ENCODE measurements at regions not wholly inside any gene's neighbourhood (a gene's known extent, or its start where the extent isn't known, plus 50 kb on each side); places are given as distances from the start of the nearest gene placed in this dataset. TPM values are rescaled to one million over a fixed set of nuclear protein-coding genes. Genes with fewer than 3 reads are reported as not detected.

DNA sequence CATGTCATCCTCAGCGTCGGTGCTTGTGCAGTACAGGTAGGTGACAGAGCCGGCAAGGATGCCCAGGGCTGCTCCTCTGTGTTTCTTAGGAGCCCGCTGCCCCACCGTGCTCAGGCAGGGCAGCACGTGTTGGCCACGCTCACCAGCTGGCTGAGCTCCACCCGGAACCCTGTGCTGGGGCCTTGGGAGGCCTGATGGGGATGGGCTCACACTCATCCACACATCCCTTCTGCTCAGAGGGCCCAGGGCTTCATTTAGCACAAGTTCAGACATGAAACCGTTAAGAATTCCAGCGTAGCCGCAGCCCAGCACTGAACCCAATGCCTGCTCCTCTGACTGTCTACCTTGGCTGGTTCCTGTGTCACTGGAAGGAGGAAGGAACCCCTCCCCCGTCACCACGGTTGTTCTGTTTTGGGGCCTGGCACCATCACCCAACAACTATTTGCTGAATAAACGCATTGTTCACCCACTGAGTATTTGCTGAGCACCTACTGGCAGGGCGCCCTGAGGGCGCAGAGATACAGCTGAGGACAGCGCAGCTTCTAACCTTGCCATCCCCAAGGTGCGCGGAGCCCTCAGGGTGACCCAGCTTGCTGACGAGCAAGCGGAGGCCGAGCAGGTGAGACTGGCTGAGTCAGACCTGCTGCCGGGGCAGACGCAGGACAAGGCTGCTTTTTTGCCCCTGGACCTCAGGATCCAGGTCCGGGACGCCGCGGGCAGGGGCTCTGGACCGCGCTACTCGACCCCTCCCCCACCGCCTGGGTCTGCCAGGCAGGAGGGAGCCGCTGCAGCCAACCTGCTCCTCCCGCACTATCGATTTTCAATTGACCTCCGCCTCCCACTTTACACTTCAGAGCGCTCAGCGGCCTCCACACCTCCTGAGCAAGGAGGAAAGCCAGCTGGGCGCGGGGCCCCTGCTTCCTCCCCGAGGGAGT, 50.6 kb upstream of the RET start:
- Histone ChIP-seq H3K4ac (ENCODE audit: low read depth in 1 of 2, low read length in 2 of 2) (no peak overlapping the region), H3K27ac (ENCODE audit: low read length, poor library complexity, severe bottlenecking) (no peak overlapping the region), H2BK12ac (ENCODE audit: low read length in 2 of 2) (no peak overlapping the region), H2BK15ac (ENCODE audit: low read depth, poor library complexity, severe bottlenecking) (no peak overlapping the region), H3K36me3 (ENCODE audit: control insufficient read depth in 1 of 2, insufficient read depth in 2 of 2, low read depth in 1 of 2, low read length in 2 of 2) (no peaks in the 10 kb centered on the region), H2AFZ (ENCODE audit: low read depth, low read length) (no peak overlapping the region), H3K4me2 (ENCODE audit: low read length, poor library complexity, severe bottlenecking) (peak overlapping the region; percentile 18), H3K79me1 (replicated peaks; ENCODE audit: low read length, poor library complexity, severe bottlenecking) (no peaks in the 10 kb centered on the region), H2AK5ac (ENCODE audit: low read length, severe bottlenecking) (no peak overlapping the region), H2BK5ac (ENCODE audit: low read depth, low read length, poor library complexity, severe bottlenecking) (no peak overlapping the region), H3K14ac (ENCODE audit: low read length in 2 of 2) (no peak overlapping the region), H3K27me3 (ENCODE audit: control insufficient read depth in 1 of 2, insufficient read depth in 1 of 2, low read length in 2 of 2) (peaks cover 24 to 43% of the 10 kb centered on the region in 2 experiments), H4K8ac (ENCODE audit: low read length) (no peak overlapping the region), H3K4me1 (ENCODE audit: control insufficient read depth, insufficient read depth, low read depth, low read length) (peaks cover 10% of the 10 kb centered on the region), H2BK120ac (ENCODE audit: low read depth, low read length) (no peak overlapping the region), H3K4me3 (ENCODE audit: insufficient read depth in 1 of 2, low read depth in 1 of 2, low read length in 2 of 2) (no peak overlapping the region), H3K9me3 (ENCODE audit: control insufficient read depth, low read length) (no peaks in the 10 kb centered on the region), H3K18ac (ENCODE audit: low read depth in 1 of 2, low read length in 2 of 2) (no peak overlapping the region), H4K91ac (ENCODE audit: low read length) (no peak overlapping the region), H3K9ac (ENCODE audit: low read length) (no peak overlapping the region), H3K23ac (ENCODE audit: low read length in 2 of 2) (no peak overlapping the region)
- no peak for DNase-seq
- WGBS: 19% methylated on average over 41 of the region's 41 CpGs

Small RNAs in the stretch of these regions (small RNA-seq; reads per million reads assigned to genes)
- not detected for gene MIR5100 (ENCODE audit: low read depth)

All from mesenchymal stem cell (in vitro differentiated cells and primary cell).